MM.1S (cell line): ENCODE measurements at regions not wholly inside any gene's neighbourhood (a gene's known extent, or its start where the extent isn't known, plus 50 kb on each side); places are given as distances from the start of the nearest gene placed in this dataset.

Source experiments
- DNase-seq: peaks from one replicate; pipeline ENCODE4 v3.0.0-alpha.2; 2015
- H2AFZ ChIP-seq: fragments of 300-600 bp; sonication (generic); 2 replicates; pipeline ENCODE4 v1.6.0; 2016; ENCODE audit warnings: antibody characterized with exemption, low read length
- H3F3A ChIP-seq: fragments of 300-600 bp; sonication (generic); 2 replicates; pipeline ENCODE4 v1.6.1; 2016; ENCODE audit warnings: mild to moderate bottlenecking, antibody characterized with exemption, low read length, moderate library complexity, mixed read lengths; ENCODE audit not compliant: insufficient read depth
- H3K27ac ChIP-seq: fragments of 300-600 bp; sonication (generic); 2 replicates; pipeline ENCODE4 v1.5.1; 2016; ENCODE audit warnings: mild to moderate bottlenecking, low read length
- H3K27me3 ChIP-seq: fragments of 300-600 bp; sonication (generic); replicated peaks from 2 replicates; pipeline ENCODE4 v1.6.0; 2016; ENCODE audit warnings: low read length; ENCODE audit not compliant: insufficient read depth
- H3K36me3 ChIP-seq: fragments of 300-600 bp; sonication (generic); replicated peaks from 2 replicates; pipeline ENCODE4 v1.6.1; 2016; ENCODE audit warnings: mild to moderate bottlenecking, low read length, mixed read lengths; ENCODE audit not compliant: insufficient read depth
- H3K4me1 ChIP-seq: fragments of 300-600 bp; sonication (generic); 2 replicates; pipeline ENCODE4 v1.6.1; 2016; ENCODE audit warnings: low read length, mixed read lengths
- H3K4me2 ChIP-seq: fragments of 300-600 bp; sonication (generic); 2 replicates; pipeline ENCODE4 v1.6.0; 2016; ENCODE audit warnings: low read depth, low read length
- H3K4me3 ChIP-seq: fragments of 300-600 bp; sonication (generic); 2 replicates; pipeline ENCODE4 v1.5.1; 2016; ENCODE audit warnings: low read length, mixed read lengths
- H3K79me2 ChIP-seq: fragments of 300-600 bp; sonication (generic); 2 replicates; pipeline ENCODE4 v1.6.1; 2016; ENCODE audit warnings: mixed run types, low read length, mixed read lengths
- H3K9ac ChIP-seq: fragments of 300-600 bp; sonication (generic); 2 replicates; pipeline ENCODE4 v1.6.1; 2016; ENCODE audit warnings: low read length, mixed read lengths
- H3K9me2 ChIP-seq: fragments of 300-600 bp; sonication (generic); replicated peaks from 2 replicates; pipeline ENCODE4 v1.6.1; 2016; ENCODE audit warnings: mild to moderate bottlenecking, low read length, mixed read lengths; ENCODE audit not compliant: insufficient read depth
- H3K9me3 ChIP-seq: fragments of 300-600 bp; sonication (generic); replicated peaks from 2 replicates; pipeline ENCODE4 v1.6.1; 2016; ENCODE audit warnings: mild to moderate bottlenecking, low read length, mixed read lengths; ENCODE audit not compliant: insufficient read depth
- H4K20me1 ChIP-seq: fragments of 300-600 bp; sonication (generic); 2 replicates; pipeline ENCODE4 v1.6.1; 2016; ENCODE audit warnings: mild to moderate bottlenecking, low read length, moderate library complexity, mixed read lengths; ENCODE audit not compliant: insufficient read depth
- EZH2 ChIP-seq: fragments of 300-600 bp; sonication (generic); optimal IDR thresholded peaks from 2 replicates; pipeline ENCODE3; 2017; ENCODE audit warnings: low read depth, mild to moderate bottlenecking, antibody characterized with exemption, low read length, mixed read lengths
- EZH2phosphoT487 ChIP-seq: fragments of 300-600 bp; sonication (generic); IDR thresholded peaks from 2 replicates; pipeline ENCODE4 v1.6.1; 2018; ENCODE audit warnings: antibody characterized with exemption, low read length
- TF ChIP-seq, protein P1 (sequence below): fragments of 300-600 bp; sonication (generic); IDR thresholded peaks from 2 replicates; pipeline ENCODE4 v1.5.1; 2016; ENCODE audit warnings: antibody characterized with exemption, low read length, mixed read lengths

DNA sequence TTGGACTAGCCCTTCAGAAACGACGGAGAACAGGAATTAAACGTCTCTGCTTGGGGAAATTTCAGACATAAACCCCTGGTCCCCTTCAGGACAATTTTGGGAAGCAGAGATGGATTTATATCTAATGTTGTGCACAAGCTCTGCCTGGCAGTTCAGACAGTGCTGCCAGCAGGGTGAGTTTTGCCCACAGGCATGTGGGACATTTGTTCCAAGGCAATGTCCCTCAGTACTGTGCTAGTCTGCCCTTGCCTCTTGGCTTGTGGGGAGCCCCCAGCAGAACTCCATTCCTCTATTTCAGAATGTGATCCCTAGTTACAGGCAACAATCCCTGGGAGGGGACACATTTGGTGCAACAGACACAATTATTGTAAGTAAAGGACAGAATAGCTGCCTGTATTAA lies 76.5 kb upstream of the GPR12 start:
- H2AFZ ChIP-seq: no peak overlapping the region
- H3F3A ChIP-seq: no peaks in the 10 kb centered on the region
- H3K27me3 ChIP-seq: no peaks in the 10 kb centered on the region
- H3K4me3 ChIP-seq: no peak overlapping the region
- DNase-seq: no peak
- no peaks in the 10 kb centered on the region for H3K79me2 ChIP-seq
- no peak overlapping the region for H3K9ac ChIP-seq
- no peak overlapping the region for H3K4me2 ChIP-seq
- no peaks in the 10 kb centered on the region for H3K4me1 ChIP-seq
- no peaks in the 10 kb centered on the region for H3K9me2 ChIP-seq
- H3K27ac ChIP-seq: no peak overlapping the region
- H3K9me3 ChIP-seq: no peaks in the 10 kb centered on the region
- H3K36me3 ChIP-seq: no peaks in the 10 kb centered on the region
- H4K20me1 ChIP-seq: no peaks in the 10 kb centered on the region
- TF ChIP-seq EZH2 (no peak), EZH2phosphoT487 (no peak)
- TF ChIP-seq, protein P1, sequence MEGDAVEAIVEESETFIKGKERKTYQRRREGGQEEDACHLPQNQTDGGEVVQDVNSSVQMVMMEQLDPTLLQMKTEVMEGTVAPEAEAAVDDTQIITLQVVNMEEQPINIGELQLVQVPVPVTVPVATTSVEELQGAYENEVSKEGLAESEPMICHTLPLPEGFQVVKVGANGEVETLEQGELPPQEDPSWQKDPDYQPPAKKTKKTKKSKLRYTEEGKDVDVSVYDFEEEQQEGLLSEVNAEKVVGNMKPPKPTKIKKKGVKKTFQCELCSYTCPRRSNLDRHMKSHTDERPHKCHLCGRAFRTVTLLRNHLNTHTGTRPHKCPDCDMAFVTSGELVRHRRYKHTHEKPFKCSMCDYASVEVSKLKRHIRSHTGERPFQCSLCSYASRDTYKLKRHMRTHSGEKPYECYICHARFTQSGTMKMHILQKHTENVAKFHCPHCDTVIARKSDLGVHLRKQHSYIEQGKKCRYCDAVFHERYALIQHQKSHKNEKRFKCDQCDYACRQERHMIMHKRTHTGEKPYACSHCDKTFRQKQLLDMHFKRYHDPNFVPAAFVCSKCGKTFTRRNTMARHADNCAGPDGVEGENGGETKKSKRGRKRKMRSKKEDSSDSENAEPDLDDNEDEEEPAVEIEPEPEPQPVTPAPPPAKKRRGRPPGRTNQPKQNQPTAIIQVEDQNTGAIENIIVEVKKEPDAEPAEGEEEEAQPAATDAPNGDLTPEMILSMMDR: no peak

DNA sequence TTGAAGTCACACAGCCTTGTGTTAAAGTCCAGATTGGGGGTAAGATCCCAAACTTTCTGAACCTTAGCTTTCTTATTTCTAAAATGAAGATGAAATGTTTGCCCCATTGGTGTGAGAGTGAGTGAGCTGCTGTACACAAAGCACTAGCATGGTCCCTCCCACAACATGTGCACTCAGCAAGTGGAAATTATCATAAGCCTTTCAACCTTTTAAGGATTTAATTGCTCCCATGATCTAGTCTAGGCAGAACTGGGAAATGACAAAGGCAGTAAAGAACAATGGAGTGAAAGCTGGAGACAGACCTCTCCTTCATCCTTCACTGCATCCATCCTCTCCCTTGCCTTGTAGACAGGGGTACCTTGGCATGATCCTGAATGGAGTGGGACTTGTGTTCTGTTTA lies 76.0 kb upstream of the GPR12 start:
- TF ChIP-seq EZH2phosphoT487: no peak
- TF ChIP-seq, protein P1: no peak
- no peak for TF ChIP-seq EZH2
- Histone ChIP-seq H3K36me3 (no peaks in the 10 kb centered on the region), H3K4me2 (no peak overlapping the region), H3K79me2 (no peaks in the 10 kb centered on the region), H3K9ac (no peak overlapping the region), H3K9me2 (no peaks in the 10 kb centered on the region), H2AFZ (no peak overlapping the region), H3K4me1 (no peaks in the 10 kb centered on the region), H3K27me3 (no peaks in the 10 kb centered on the region), H3F3A (no peaks in the 10 kb centered on the region), H4K20me1 (no peaks in the 10 kb centered on the region), H3K9me3 (no peaks in the 10 kb centered on the region), H3K27ac (no peak overlapping the region), H3K4me3 (no peak overlapping the region)
- DNase-seq: no peak

DNA sequence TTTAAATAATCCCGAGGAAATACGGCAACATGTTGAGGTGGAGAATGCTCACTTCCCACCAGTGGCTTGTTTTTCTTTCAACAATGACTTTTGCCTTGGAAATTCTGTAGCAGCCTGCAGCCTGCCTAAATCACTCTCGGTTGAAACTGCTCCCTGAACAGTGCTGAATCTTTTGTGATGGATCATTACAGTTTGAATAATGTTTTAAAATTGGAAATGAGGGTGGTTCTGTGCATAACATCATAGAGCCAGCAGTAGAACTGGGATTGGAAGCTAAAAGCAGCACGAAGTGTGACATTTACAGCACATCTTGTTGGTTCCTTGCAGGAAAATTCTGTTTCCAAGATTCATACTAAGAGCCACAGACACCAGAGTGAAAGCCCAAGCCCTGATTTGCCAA lies 74.1 kb upstream of the GPR12 start:
- Histone ChIP-seq H3K27ac (no peak overlapping the region), H3K9ac (no peak overlapping the region), H3K27me3 (no peaks in the 10 kb centered on the region), H3K4me2 (no peak overlapping the region), H3K79me2 (no peaks in the 10 kb centered on the region), H3K9me3 (no peaks in the 10 kb centered on the region), H3K9me2 (no peaks in the 10 kb centered on the region), H3K4me1 (no peaks in the 10 kb centered on the region), H3K36me3 (no peaks in the 10 kb centered on the region), H3K4me3 (no peak overlapping the region), H2AFZ (no peak overlapping the region), H3F3A (no peaks in the 10 kb centered on the region), H4K20me1 (no peaks in the 10 kb centered on the region)
- TF ChIP-seq, protein P1: no peak
- TF ChIP-seq EZH2 (no peak), EZH2phosphoT487 (no peak)
- DNase-seq: no peak
